Nephron progenitor cell (in vitro differentiated cells): ENCODE measurements at regions not wholly inside any gene's neighbourhood (a gene's known extent, or its start where the extent isn't known, plus 50 kb on each side); places are given as distances from the start of the nearest gene placed in this dataset.

ENCODE experiments used
- DNase-seq: peaks from one replicate; pipeline ENCODE4 v3.0.0; 2021
- H3K27ac Mint-ChIP-seq: 2 replicates; pipeline ENCODE4 v1.8.0; 2021; ENCODE audit warnings: mild to moderate bottlenecking, moderate library complexity, mixed read lengths
- H3K27me3 Mint-ChIP-seq: 2 replicates; pipeline ENCODE4 v1.8.0; 2021; ENCODE audit warnings: mild to moderate bottlenecking, low read depth, mixed read lengths; ENCODE audit not compliant: poor library complexity
- H3K36me3 Mint-ChIP-seq: 2 replicates; pipeline ENCODE4 v1.8.0; 2021; ENCODE audit warnings: low read depth, mixed read lengths
- H3K4me1 Mint-ChIP-seq: 2 replicates; pipeline ENCODE4 v1.8.0; 2021; ENCODE audit warnings: mixed read lengths
- H3K4me3 Mint-ChIP-seq: 2 replicates; pipeline ENCODE4 v1.8.0; 2021; ENCODE audit warnings: mild to moderate bottlenecking, moderate library complexity, mixed read lengths
- H3K9me3 Mint-ChIP-seq: 2 replicates; pipeline ENCODE4 v1.8.0; 2021; ENCODE audit warnings: mild to moderate bottlenecking, moderate library complexity, mixed read lengths
- TF ChIP-seq, protein P1 (sequence below): fragments of 200-600 bp; sonication (generic); IDR thresholded peaks from 2 replicates; pipeline ENCODE4 v1.5.0; 2021; ENCODE audit warnings: antibody characterized with exemption

- H3K4me3 Mint-ChIP-seq: no peak overlapping the region
- TF ChIP-seq, protein P1, sequence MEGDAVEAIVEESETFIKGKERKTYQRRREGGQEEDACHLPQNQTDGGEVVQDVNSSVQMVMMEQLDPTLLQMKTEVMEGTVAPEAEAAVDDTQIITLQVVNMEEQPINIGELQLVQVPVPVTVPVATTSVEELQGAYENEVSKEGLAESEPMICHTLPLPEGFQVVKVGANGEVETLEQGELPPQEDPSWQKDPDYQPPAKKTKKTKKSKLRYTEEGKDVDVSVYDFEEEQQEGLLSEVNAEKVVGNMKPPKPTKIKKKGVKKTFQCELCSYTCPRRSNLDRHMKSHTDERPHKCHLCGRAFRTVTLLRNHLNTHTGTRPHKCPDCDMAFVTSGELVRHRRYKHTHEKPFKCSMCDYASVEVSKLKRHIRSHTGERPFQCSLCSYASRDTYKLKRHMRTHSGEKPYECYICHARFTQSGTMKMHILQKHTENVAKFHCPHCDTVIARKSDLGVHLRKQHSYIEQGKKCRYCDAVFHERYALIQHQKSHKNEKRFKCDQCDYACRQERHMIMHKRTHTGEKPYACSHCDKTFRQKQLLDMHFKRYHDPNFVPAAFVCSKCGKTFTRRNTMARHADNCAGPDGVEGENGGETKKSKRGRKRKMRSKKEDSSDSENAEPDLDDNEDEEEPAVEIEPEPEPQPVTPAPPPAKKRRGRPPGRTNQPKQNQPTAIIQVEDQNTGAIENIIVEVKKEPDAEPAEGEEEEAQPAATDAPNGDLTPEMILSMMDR: no peak
- no peak for DNase-seq
- peaks cover 5% of the 10 kb centered on the region for H3K4me1 Mint-ChIP-seq
- H3K9me3 Mint-ChIP-seq: no peaks in the 10 kb centered on the region
- H3K27me3 Mint-ChIP-seq: no peaks in the 10 kb centered on the region
- no peak overlapping the region for H3K27ac Mint-ChIP-seq
- H3K36me3 Mint-ChIP-seq: no peaks in the 10 kb centered on the region
Observed at GRCh38 chr5:4833104-4833738, 306.9 kb upstream of the ADAMTS16 start.

DNA sequence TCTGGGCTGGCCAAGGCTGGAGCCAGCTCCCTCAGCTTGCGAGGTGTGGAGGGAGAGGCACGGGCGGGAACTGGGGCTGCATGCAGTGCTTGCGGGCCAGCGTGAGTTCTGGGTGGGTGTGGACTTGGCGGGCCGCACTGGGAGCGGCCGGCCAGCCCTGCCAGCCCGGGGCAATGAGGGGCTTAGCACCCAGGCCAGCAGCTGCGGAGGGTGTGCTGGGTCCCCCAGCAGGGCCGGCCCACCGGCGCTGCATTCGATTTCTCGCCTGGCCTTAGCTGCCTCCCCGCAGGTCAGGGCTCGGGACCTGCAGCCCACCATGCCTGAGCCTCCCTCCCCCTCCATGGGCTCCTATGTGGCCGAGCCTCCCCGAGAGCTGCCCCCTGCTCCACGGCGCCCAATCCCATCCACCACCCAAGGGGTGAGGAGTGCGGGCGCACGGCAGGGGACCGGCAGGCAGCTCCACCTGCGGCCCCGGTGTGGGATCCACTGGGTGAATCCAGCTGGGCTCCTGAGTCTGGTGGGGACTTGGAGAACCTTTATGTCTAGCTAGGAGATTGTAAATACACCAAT is 302.6 kb upstream of the ADAMTS16 start:
- H3K36me3 Mint-ChIP-seq: peaks cover under 1% of the 10 kb centered on the region
- no peak overlapping the region for H3K4me3 Mint-ChIP-seq
- DNase-seq: no peak
- no peaks in the 10 kb centered on the region for H3K4me1 Mint-ChIP-seq
- H3K9me3 Mint-ChIP-seq: peaks cover 17% of the 10 kb centered on the region
- H3K27ac Mint-ChIP-seq: no peak overlapping the region
- TF ChIP-seq, protein P1: no peak
- H3K27me3 Mint-ChIP-seq: no peaks in the 10 kb centered on the region

DNA sequence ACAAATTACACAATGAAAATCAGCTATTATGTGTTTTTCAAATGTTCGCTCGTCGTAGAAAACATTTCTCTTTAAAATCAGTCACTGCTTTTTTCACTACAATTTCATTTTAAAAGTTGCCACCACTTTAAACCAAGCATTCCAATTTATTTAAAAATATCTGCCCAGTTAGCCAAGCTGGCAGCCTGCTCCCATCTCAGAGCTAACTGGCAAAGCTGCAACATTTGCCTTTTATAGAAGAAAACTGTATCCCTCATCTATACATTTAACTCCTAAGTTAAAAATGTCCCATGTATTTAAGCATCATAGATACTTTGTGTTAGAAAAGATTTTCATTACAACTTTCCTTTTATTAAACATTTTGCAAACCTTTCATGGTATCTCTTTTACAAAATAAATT is 294.9 kb upstream of the ADAMTS16 start:
- Mint-ChIP-seq H3K4me3 (no peak overlapping the region), H3K27me3 (peaks cover 4% of the 10 kb centered on the region), H3K27ac (no peak overlapping the region), H3K4me1 (no peaks in the 10 kb centered on the region), H3K9me3 (peaks cover 24% of the 10 kb centered on the region), H3K36me3 (peaks cover 15% of the 10 kb centered on the region)
- TF ChIP-seq, protein P1: no peak
- DNase-seq: no peak

DNA sequence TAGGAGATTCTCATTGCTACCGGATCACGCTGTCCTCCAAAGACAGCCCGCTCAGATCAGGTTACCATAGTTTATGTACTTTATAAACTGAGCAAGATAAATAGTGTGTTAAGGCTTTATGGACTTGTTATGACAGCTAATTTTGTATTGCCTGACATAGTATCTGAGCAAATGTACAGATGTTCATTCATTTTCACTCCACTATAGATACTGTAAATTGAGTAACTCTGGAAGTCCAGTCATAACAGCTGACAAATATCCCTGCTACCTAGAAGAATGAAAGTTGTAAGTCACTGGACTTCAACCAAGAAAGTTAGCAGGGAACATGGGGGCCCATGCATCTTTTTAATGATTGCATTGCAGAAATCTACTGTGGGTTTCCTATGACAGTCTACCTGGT is 292.4 kb upstream of the ADAMTS16 start:
- peaks cover 11% of the 10 kb centered on the region for H3K27me3 Mint-ChIP-seq
- DNase-seq: no peak
- H3K4me1 Mint-ChIP-seq: no peaks in the 10 kb centered on the region
- peaks cover 18% of the 10 kb centered on the region for H3K9me3 Mint-ChIP-seq
- TF ChIP-seq, protein P1: no peak
- H3K27ac Mint-ChIP-seq: no peak overlapping the region
- peaks cover 13% of the 10 kb centered on the region for H3K36me3 Mint-ChIP-seq
- no peak overlapping the region for H3K4me3 Mint-ChIP-seq

DNA sequence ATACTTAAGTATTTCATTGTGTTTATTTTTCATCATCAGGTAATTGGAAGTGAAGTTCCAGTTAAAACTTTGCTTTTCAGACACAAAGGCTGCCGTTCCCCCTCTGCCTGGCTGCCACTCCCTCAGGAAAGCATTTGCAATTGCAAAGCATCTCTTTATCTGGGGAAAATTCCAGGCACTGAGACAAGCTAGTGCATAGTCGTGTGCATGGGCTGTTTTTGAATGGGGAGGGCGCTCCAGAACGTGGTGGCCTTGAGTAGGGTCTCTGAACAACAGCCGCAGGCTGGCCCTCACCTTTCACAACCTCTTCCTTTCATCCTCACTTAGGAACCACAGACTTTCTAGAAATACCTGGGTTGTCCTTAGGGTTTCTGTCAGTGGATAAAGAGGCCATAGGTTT is 285.1 kb upstream of the ADAMTS16 start:
- Mint-ChIP-seq H3K9me3 (peaks cover 4% of the 10 kb centered on the region), H3K36me3 (no peaks in the 10 kb centered on the region), H3K27ac (no peak overlapping the region), H3K27me3 (peaks cover 9% of the 10 kb centered on the region), H3K4me3 (no peak overlapping the region), H3K4me1 (no peaks in the 10 kb centered on the region)
- TF ChIP-seq, protein P1: no peak
- no peak for DNase-seq

- H3K4me1 Mint-ChIP-seq: no peaks in the 10 kb centered on the region
- H3K27ac Mint-ChIP-seq: no peak overlapping the region
- TF ChIP-seq, protein P1: no peak
- no peak overlapping the region for H3K4me3 Mint-ChIP-seq
- no peak for DNase-seq
- no peaks in the 10 kb centered on the region for H3K36me3 Mint-ChIP-seq
- peaks cover 13% of the 10 kb centered on the region for H3K27me3 Mint-ChIP-seq
- peaks cover 4% of the 10 kb centered on the region for H3K9me3 Mint-ChIP-seq
Observed at GRCh38 chr5:4855880-4856279, 284.2 kb upstream of the ADAMTS16 start.
